ENCODE measurements at regions not wholly inside any gene's neighbourhood (a gene's known extent, or its start where the extent isn't known, plus 50 kb on each side); places are given as distances from the start of the nearest gene placed in this dataset.

GRCh38 chr5:13595978-13596377 is 348.5 kb downstream of the DNAH5 start:
- no peaks in the 10 kb centered on the region for H3K79me2 ChIP-seq (replicated peaks; ENCODE audit: insufficient read depth)
- H3K27me3 ChIP-seq (ENCODE audit: insufficient read depth): no peaks in the 10 kb centered on the region
- Mint-ChIP-seq H3K36me3 (ENCODE audit: low read depth) (no peaks in the 10 kb centered on the region), H3K9me3 (no peaks in the 10 kb centered on the region; the same call in 2 of the 3 replicates), H3K27ac (no peak overlapping the region), H3K4me1 (no peaks in the 10 kb centered on the region), H3K27me3 (ENCODE audit: insufficient read depth, low read depth, poor library complexity) (no peaks in the 10 kb centered on the region), H3K4me3 (no peak overlapping the region)
- H3K4me2 ChIP-seq: no peak overlapping the region
- H2AFZ ChIP-seq: no peak overlapping the region
- DNase-seq (ENCODE audit: low spot score): no peak
- no peaks in the 10 kb centered on the region for H3F3A ChIP-seq (replicated peaks; ENCODE audit: low read depth)
- H3K4me1 ChIP-seq (ENCODE audit: insufficient read depth): no peaks in the 10 kb centered on the region
- H3K27ac ChIP-seq (ENCODE audit: low read depth): no peak overlapping the region
- no peak for TF ChIP-seq NANOG (IDR thresholded peaks at IDR 0.05; ENCODE audit: borderline replicate concordance)
- no peak for TF ChIP-seq STAT1 (IDR thresholded peaks at IDR 0.05; ENCODE audit: unreplicated experiment)
- no peak for TF ChIP-seq ZNF331 (CRISPR knock-in tag; IDR thresholded peaks at IDR 0.05; ENCODE audit: low read depth)
- no peak for TF ChIP-seq ZNF114 (CRISPR knock-in tag; IDR thresholded peaks at IDR 0.05)
- no peak for TF ChIP-seq ZNF462 (CRISPR knock-in tag; IDR thresholded peaks at IDR 0.05)
- TF ChIP-seq EZH2 (IDR thresholded peaks at IDR 0.05; ENCODE audit: low read depth, unreplicated experiment): no peak
- no peak for TF ChIP-seq CTCF (conservative IDR thresholded peaks at IDR 0.05; ENCODE audit: low read depth in 2 of 2)
- TF ChIP-seq ETS1 (IDR thresholded peaks at IDR 0.05): no peak
- TF ChIP-seq REST (IDR thresholded peaks at IDR 0.05; ENCODE audit: unreplicated experiment): no peak
- no peak for TF ChIP-seq EZH2phosphoT487 (IDR thresholded peaks at IDR 0.05; ENCODE audit: unreplicated experiment)
- H3K4me3 ChIP-seq: no peak overlapping the region
- no peaks in the 10 kb centered on the region for H4K20me1 ChIP-seq (replicated peaks; ENCODE audit: insufficient read depth)
- H3K9me2 ChIP-seq (ENCODE audit: insufficient read depth): no peaks in the 10 kb centered on the region
- no peaks in the 10 kb centered on the region for H3K36me3 ChIP-seq (ENCODE audit: insufficient read depth)
- ATAC-seq: no peak

Measured in GM23338 (cell line).